ENCODE measurements at regions not wholly inside any gene's neighbourhood (a gene's known extent, or its start where the extent isn't known, plus 50 kb on each side); places are given as distances from the start of the nearest gene placed in this dataset.

DNA sequence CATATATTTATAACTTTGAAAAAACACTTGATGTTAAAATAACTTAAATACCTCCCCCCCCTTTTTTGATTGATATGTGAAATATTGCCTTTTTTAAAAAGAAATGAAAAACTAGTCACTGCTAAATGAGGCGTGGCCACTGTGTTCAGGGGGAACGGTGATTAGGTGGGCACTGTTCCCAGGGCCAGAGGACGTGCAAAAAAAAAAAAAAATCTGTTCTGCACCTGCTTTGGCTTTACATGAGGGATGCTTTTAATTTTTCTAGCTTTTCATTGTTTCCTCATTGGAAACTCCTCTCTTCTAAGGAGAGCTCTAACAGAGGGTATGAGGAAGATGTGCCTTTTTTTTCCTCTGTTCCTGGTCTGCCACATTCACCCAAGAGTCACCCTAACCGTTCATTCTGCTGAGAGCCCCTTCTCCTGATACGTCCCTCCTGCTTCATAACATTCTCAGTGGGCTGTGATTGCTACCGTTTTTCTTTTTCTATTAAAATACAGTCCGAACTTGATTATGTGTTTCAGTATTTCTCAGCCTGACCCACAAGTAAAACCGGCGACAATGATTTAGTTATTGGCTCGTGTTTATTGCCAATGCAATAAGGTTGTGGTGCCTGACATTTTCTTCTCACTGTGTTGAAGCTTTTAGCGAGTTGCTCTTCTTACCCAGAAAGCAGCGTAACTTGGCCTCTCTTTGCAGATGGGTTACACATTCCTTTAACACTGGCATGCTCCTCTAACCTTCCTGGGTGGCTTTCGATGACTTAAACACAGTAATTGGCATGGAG, 64.8 kb upstream of the ZNF536 start:
- no peak overlapping the region for H3K27ac ChIP-seq
- peak in 1 of 2 experiments; percentile 12 for DNase-seq
- H3K4me3 ChIP-seq = no peak overlapping the region
- H3K27me3 ChIP-seq = no peaks in the 10 kb centered on the region
- no peaks in the 10 kb centered on the region for H3K36me3 ChIP-seq
- H3K4me1 ChIP-seq = 0 out of 2 replicates have a peak, but pooled peaks cover 4% of the 10 kb centered on the region
- no peaks in the 10 kb centered on the region for H3K9me3 ChIP-seq (replicated peaks)

DNA sequence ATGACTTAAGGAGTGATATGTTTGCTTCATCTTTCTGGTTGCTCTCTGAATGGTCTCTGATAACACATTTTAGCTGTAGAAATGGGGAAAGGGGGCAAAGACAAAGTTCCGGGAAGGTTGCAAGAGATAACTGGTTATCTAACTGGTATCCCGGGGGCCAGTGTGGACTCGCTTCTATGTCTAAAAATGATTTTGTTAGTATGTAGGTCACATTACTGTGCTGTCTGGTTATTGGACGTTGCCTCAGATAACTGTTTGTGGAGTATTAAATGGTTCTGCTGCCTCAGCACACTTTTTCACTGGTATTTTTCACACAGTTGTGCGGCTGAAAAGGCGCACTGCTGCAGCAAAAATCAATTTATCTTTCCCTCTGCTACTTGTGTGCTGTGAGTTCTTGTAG, 63.0 kb upstream of the ZNF536 start:
- Histone ChIP-seq H3K36me3 (no peaks in the 10 kb centered on the region), H3K27me3 (no peaks in the 10 kb centered on the region), H3K27ac (no peak overlapping the region), H3K9me3 (replicated peaks) (no peaks in the 10 kb centered on the region), H3K4me3 (no peak overlapping the region), H3K4me1 (0 out of 2 replicates have a peak, but pooled peaks cover 4% of the 10 kb centered on the region)
- DNase-seq = no peak

DNA sequence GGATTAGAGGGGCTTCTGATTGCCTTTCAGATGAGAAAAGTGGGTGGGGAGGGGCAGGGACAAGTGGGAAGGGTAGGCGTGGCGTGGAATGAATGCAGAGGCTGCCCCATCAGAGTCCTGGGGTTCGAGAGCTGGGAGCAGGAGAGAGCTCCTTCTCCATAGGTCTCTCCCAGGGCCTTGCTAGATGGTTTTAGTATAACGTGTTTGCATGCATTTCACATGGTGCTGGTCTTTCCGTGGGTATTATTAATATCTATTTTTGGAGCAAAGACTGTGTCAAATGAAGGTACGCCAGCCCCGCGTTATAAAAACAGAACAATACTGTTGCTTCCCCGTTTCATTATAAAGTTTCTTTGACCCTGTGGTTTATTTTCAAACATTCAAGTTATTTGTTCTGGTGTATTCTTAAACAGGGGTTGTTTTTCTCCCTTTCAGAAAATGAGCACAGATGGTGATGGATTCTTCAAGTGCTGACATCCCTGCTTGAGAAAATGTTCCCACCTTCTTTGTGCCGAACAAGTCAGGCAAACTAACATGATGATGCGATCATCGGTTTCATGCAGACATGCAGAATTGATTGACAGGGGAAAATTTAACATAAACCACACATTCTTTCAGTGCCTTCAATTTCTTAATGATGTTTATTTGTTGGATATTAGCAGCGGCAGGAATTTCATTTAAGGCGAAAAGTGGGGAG, 62.1 kb upstream of the ZNF536 start:
- Histone ChIP-seq H3K27me3 (no peaks in the 10 kb centered on the region), H3K9me3 (replicated peaks) (no peaks in the 10 kb centered on the region), H3K27ac (no peak overlapping the region), H3K4me3 (no peak overlapping the region), H3K4me1 (0 out of 2 replicates have a peak, but pooled peaks cover 4% of the 10 kb centered on the region), H3K36me3 (no peaks in the 10 kb centered on the region)
- DNase-seq = no peak

DNA sequence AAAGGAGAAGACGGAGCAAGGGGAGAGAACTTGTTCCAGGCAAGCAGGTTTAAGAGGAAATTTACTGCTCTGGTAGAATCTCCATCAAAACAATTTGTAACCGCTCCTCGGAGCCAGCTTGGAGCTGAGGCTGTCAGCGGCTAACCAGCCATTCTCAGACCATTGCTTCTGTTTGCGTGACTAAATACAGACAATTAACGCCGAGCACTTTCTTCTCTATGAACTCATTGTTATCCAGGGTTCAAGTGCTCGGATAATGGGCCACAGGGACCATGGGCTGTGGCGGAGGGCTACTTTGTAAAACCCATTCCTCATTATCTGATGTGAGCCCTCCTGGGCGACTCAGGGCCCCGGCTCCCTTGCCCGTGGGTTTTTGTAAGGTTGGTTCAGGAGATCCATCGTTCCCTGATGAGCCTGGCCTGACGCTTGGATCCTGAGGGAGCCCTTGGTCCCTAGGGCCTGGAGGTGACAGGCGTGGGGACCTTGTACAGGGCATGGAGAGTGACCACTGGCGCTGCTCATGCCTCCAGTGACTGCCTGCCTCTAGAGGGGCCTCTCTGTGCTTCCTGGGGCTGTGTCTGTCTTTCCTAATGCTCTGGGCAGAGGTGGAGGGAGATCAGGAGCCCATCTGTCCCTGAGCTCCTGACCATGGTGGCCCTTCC, 61.5 kb upstream of the ZNF536 start:
- DNase-seq = no peak
- no peak overlapping the region for H3K4me3 ChIP-seq
- no peaks in the 10 kb centered on the region for H3K27me3 ChIP-seq
- H3K9me3 ChIP-seq (replicated peaks) = no peaks in the 10 kb centered on the region
- H3K36me3 ChIP-seq = no peaks in the 10 kb centered on the region
- 0 out of 2 replicates have a peak, but pooled peaks cover 4% of the 10 kb centered on the region for H3K4me1 ChIP-seq
- no peak overlapping the region for H3K27ac ChIP-seq

DNA sequence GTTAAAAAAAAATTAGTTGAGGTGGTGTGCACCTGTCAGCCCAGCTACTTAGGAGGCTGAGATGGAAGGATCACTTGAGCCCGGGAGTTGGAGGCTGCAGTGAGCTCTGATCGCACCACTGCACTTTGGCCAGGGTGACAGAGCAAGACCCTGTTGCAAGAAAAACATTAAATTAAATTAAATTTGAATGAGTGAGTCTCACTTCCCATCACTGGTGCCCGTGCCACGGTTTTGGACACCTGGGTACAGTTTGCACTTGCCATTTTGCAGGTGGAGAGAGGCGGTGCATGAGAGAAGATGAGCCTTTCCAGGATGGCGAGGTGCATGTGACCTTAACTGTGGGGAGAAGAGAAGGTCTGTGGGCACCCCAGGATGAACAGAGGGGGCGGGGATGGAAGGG, 60.3 kb upstream of the ZNF536 start:
- Histone ChIP-seq H3K27me3 (no peaks in the 10 kb centered on the region), H3K36me3 (no peaks in the 10 kb centered on the region)

DNA sequence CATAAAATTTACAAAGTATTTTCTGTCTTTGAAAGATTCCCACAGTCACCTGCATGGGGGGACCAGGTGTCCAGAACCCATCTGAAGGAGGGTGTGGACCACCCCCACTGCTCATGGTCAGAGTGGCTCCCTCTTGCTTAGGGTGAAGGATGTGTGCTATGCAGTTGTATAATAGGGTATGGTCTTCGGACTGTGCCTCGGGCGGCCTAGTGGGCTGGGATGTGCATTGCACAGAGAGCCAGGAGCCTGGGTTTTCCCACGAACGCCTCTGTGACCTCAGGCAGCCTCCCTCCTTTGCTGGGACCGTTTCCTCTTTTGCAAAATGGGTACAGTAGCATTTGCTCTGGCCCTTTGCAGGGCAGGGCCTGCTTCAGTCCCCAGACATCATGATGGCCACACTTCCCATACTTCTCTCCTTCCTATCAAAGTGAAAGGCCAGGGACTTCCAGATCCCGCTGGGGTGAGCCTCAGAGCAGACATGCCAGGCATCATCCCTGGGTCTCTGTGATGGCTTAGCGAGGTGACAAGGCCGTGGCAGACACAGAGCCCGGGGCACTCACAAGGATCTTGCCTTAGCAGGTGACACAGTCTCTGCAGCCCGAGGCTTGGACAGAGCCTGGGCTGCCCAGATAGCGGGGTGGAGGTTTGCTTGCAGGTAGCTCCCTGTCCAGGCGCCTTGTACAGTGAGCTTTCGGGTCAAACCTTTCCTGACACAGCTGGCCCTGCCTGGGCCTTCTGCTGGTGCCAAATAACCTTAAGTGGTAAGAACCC, 59.4 kb upstream of the ZNF536 start:
- H3K36me3 ChIP-seq = no peaks in the 10 kb centered on the region
- H3K4me1 ChIP-seq = no peaks in the 10 kb centered on the region
- no peaks in the 10 kb centered on the region for H3K27me3 ChIP-seq
- no peak overlapping the region for H3K27ac ChIP-seq
- DNase-seq = no peak
- no peak overlapping the region for H3K4me3 ChIP-seq
- H3K9me3 ChIP-seq (replicated peaks) = no peaks in the 10 kb centered on the region

More for the DNA sequence above, 60.3 kb upstream of the ZNF536 start:
- Histone ChIP-seq H3K4me1 (0 out of 2 replicates have a peak, but pooled peaks cover 4% of the 10 kb centered on the region), H3K27ac (no peak overlapping the region), H3K4me3 (no peak overlapping the region), H3K9me3 (replicated peaks) (no peaks in the 10 kb centered on the region)
- no peak for DNase-seq

DNA sequence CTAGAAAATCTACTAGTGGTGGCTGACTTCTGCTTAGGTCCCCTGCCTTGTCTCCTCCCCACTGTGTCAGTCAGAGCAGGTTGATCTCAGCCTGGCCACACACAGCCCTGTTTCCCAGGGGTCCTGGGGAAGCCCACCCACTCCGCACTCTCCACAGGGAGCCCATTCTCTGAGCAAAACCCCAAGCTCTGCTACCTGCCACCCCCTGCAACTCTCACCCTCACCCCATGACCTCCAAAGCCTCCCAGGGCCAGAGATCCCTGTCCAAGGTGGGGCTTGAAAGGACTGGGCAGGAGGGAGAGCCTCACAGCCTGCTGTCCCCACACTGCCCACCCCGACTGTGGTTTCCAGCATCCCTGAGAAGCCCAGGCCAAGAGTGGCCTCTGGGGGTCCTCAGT, 58.8 kb upstream of the ZNF536 start:
- H3K27me3 ChIP-seq = no peaks in the 10 kb centered on the region
- H3K4me3 ChIP-seq = no peak overlapping the region
- no peak for DNase-seq
- no peaks in the 10 kb centered on the region for H3K4me1 ChIP-seq
- no peak overlapping the region for H3K27ac ChIP-seq
- H3K9me3 ChIP-seq (replicated peaks) = no peaks in the 10 kb centered on the region
- H3K36me3 ChIP-seq = no peaks in the 10 kb centered on the region

DNA sequence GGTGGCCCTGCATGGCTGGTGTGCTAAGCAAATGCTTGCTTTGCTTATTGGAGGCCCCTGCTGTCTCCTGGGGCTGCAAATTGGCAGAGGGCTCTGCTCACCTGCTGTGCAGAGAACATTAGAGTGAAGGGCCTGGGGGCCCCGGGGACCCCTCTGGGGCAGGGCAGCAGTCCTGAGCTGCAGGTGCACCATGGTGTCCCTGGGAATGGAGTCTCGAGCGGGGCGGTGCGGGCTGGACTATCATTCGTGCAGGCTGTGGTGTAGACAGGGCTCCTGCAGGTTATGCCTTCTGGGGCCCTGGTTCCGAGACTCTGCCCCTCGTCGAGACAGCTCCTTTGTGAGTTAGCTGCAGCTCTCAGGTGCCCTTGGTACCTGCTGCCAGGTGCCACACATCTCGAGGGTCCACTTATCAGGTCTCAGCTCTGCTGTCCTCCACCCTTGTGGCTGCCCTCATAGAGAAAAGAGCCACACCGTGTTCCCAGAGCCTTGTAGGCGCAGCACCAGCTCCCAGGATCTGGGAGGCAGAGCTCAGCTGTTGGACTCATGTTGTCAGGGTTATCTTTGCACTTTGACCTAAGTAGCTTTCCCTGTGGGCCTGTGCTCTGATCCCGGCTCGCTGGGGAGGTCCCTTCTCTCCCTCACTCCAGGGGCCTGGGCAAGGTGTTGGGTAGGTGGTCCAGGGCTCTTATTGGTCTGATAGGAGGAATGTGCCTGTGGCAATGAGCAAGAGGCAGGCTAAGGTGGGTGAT, 58.0 kb upstream of the ZNF536 start:
- H3K9me3 ChIP-seq (replicated peaks) = no peaks in the 10 kb centered on the region
- H3K36me3 ChIP-seq = no peaks in the 10 kb centered on the region
- no peak overlapping the region for H3K27ac ChIP-seq
- DNase-seq = no peak
- H3K27me3 ChIP-seq = no peaks in the 10 kb centered on the region
- no peak overlapping the region for H3K4me3 ChIP-seq
- no peaks in the 10 kb centered on the region for H3K4me1 ChIP-seq

DNA sequence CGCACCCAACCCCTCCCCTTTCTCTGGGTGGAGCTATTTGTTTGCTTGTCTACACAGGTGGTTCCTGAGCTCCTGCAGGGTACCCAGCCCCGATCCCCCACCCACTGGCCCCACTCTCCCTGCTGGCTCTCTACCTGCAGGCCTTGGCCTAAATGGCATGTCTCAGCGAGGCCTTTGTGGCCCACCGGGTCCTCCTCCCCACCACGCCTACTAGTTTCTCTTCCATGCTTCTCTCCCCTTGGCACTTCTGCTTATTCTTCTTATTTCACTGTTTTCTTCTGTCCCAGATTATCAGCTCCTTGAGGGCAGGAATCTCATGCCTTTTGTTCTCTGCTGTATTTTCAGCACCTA, 57.4 kb upstream of the ZNF536 start:
- no peaks in the 10 kb centered on the region for H3K27me3 ChIP-seq
- no peak overlapping the region for H3K27ac ChIP-seq
- no peaks in the 10 kb centered on the region for H3K4me1 ChIP-seq
- no peaks in the 10 kb centered on the region for H3K36me3 ChIP-seq
- DNase-seq = no peak
- no peak overlapping the region for H3K4me3 ChIP-seq
- no peaks in the 10 kb centered on the region for H3K9me3 ChIP-seq (replicated peaks)

DNA sequence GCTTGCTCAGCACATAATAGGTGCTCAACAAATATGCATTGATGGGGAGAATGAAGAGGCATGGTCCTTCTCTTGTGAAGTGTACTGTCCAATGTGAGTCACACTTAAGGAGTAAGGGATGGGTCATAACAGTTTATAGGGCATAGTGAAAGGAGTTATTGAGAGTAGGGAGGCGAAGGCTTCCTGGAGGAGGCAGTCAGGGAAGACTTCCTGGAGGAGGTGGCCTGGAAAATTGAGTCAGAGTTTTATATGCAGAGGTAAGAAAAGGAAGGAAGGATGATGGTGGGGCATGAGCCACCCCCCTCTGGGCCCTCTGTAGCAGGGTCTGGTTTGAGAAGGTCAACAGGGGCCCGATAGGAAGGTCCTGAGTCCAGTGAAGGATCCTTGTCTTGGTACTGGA, 57.0 kb upstream of the ZNF536 start:
- Histone ChIP-seq H3K27me3 (no peaks in the 10 kb centered on the region), H3K9me3 (replicated peaks) (no peaks in the 10 kb centered on the region), H3K4me3 (no peak overlapping the region), H3K4me1 (no peaks in the 10 kb centered on the region), H3K27ac (no peak overlapping the region), H3K36me3 (no peaks in the 10 kb centered on the region)
- DNase-seq = no peak

DNA sequence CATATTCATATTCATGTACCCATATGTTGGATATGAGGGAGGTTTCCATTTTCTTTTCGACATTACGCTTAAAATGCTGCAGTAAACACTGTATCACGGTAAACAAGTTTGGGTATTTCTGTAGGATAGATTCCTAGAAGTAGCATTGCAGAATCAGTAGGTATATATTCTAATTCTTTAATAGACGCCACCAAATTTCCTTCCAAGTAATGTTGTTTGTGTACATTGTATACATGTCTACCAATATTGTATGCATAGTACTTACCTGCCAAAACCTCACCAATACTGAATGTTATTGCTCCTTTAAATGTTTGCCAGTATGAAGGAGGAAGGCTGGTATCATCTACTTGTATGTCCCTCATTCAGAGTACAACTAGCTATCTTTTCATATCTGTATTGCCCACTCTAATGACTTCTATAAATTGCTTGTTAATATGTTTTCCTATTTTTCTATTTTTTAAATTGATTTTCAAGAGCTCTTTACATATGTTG, 56.1 kb upstream of the ZNF536 start:
- Histone ChIP-seq H3K4me1 (no peaks in the 10 kb centered on the region), H3K36me3 (no peaks in the 10 kb centered on the region), H3K4me3 (no peak overlapping the region), H3K27me3 (no peaks in the 10 kb centered on the region), H3K27ac (no peak overlapping the region), H3K9me3 (replicated peaks) (no peaks in the 10 kb centered on the region)
- DNase-seq = no peak

DNA sequence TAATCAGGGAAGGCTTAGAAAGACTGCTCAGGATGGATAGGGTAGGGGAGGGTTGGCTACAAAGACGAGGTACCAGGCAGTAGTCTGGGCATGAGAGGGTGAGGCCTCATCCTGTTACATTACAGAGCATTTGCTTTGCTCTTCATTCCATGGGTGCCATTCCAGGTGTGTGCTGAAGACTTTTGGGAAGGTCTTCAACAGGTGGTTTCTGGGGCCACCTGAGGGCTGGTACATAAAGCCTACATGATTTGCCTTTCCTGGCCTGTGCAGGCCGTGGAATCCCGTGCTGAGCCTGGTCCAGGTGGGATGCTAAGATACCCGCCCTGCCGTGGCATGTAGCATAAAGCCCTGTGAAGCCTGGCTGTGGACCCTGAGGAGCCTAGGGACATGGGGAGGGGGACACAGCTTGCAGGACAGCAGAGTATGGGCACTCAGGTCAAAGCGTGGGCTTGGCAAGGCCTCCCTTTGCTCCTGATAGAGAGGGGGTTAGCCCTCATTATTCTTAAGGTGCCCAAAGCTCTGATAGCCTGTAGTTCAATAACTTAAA, 55.6 kb upstream of the ZNF536 start:
- Histone ChIP-seq H3K4me3 (no peak overlapping the region), H3K27me3 (no peaks in the 10 kb centered on the region), H3K36me3 (no peaks in the 10 kb centered on the region), H3K9me3 (replicated peaks) (no peaks in the 10 kb centered on the region), H3K27ac (no peak overlapping the region), H3K4me1 (no peaks in the 10 kb centered on the region)
- no peak for DNase-seq

DNA sequence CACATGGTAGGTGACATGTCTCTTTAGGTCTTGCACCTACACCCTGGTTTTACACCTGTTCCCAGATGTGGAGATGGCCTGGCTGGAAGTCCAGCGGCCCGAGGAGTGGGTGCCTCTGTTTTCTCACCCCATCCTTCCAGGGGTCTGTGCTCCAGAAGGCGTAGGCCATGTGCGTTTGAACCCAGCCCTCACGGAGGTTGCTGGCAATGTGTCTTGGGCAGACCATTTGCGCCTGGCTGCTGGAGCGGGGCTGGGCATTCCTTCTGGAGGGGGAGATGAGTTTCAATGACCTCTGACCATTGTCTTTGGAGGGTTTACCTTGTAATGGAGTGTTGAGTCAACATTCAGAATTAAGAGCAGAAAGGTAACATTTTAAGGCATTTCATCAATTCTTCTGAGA, 54.8 kb upstream of the ZNF536 start:
- no peak overlapping the region for H3K4me3 ChIP-seq
- H3K27ac ChIP-seq = no peak overlapping the region
- no peaks in the 10 kb centered on the region for H3K36me3 ChIP-seq
- no peaks in the 10 kb centered on the region for H3K27me3 ChIP-seq
- DNase-seq = no peak
- no peaks in the 10 kb centered on the region for H3K4me1 ChIP-seq
- no peaks in the 10 kb centered on the region for H3K9me3 ChIP-seq (replicated peaks)

DNA sequence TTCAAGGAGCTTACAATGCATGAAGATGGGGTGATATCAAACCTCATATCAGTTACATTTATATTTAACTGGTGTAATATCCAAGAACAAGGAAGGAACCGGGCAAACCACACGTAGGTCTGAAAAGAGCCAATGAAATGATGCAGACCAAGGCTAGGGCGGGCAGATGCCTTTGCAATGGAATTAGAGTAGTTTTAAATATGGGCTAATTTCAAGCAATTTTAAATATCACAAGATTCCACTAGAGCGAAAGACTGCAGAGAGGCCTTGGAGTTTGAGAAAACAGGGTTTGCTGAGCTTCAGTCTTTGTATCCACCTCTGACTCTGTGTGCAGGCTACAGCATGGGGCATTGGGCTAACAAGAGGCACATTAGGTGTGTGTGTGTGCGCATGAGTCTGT, 53.9 kb upstream of the ZNF536 start:
- no peak for DNase-seq
- Histone ChIP-seq H3K27me3 (no peaks in the 10 kb centered on the region), H3K36me3 (no peaks in the 10 kb centered on the region), H3K27ac (no peak overlapping the region), H3K4me3 (no peak overlapping the region), H3K9me3 (replicated peaks) (no peaks in the 10 kb centered on the region), H3K4me1 (no peaks in the 10 kb centered on the region)

Measured in SJCRH30 (cell line).